IPS DF 6.9 (cell line): ENCODE measurements at regions not wholly inside any gene's neighbourhood (a gene's known extent, or its start where the extent isn't known, plus 50 kb on each side); places are given as distances from the start of the nearest gene placed in this dataset.

ENCODE experiments used
- DNase-seq: peaks from one replicate; pipeline ENCODE4 v3.0.0-alpha.2; 2013; ENCODE audit warnings: low read depth, low spot score
- H3K27ac ChIP-seq: one replicate; pipeline ENCODE4 v1.5.1; 2013; ENCODE audit warnings: low read length, control low read depth
- H3K27me3 ChIP-seq: 2 replicates; pipeline ENCODE4 v1.6.1; 2013; ENCODE audit warnings: mild to moderate bottlenecking, low read length; ENCODE audit not compliant: control insufficient read depth, insufficient read depth
- H3K36me3 ChIP-seq: 2 replicates; pipeline ENCODE4 v1.6.1; 2013; ENCODE audit warnings: low read length; ENCODE audit not compliant: control insufficient read depth, insufficient read depth
- H3K4me1 ChIP-seq: 2 replicates; pipeline ENCODE4 v1.6.1; 2013; ENCODE audit warnings: low read length; ENCODE audit not compliant: control insufficient read depth, insufficient read depth
- H3K4me3 ChIP-seq: 2 replicates; pipeline ENCODE4 v1.5.1; 2013; ENCODE audit warnings: mild to moderate bottlenecking, low read length
- H3K9me3 ChIP-seq: 2 replicates; pipeline ENCODE4 v1.6.1; 2013; ENCODE audit warnings: low read length, inconsistent platforms; ENCODE audit not compliant: control insufficient read depth, insufficient read depth
- WGBS: extraction: QIAGEN DNeasy Blood & Tissue Kit; methylation state at CpG from one replicate; pipeline ENCODE4 v1.1.7; 2013; ENCODE audit warnings: mixed read lengths, missing lambda C conversion rate; ENCODE audit not compliant: insufficient read length, insufficient coverage; 5-methylcytosine and 5-hydroxymethylcytosine counted together

- Histone ChIP-seq H3K27ac (no peak overlapping the region), H3K27me3 (no peaks in the 10 kb centered on the region), H3K36me3 (no peaks in the 10 kb centered on the region), H3K9me3 (peaks cover 26% of the 10 kb centered on the region), H3K4me1 (no peaks in the 10 kb centered on the region), H3K4me3 (no peak overlapping the region)
- WGBS, result no CpG with 5 or more reads among the region's 9 CpGs
- DNase-seq, result no peak
Measured at GRCh38 chr22:47233316-47234243, 471.1 kb downstream of the TBC1D22A start.

- no CpG with 5 or more reads among the region's 7 CpGs for WGBS
- no peaks in the 10 kb centered on the region for H3K4me1 ChIP-seq
- H3K9me3 ChIP-seq, result peaks cover 24% of the 10 kb centered on the region
- H3K4me3 ChIP-seq, result no peak overlapping the region
- H3K27me3 ChIP-seq, result no peaks in the 10 kb centered on the region
- no peak for DNase-seq
- no peak overlapping the region for H3K27ac ChIP-seq
- H3K36me3 ChIP-seq, result no peaks in the 10 kb centered on the region
Measured at GRCh38 chr22:47232753-47233152, 470.3 kb downstream of the TBC1D22A start.

GRCh38 chr22:47232197-47232596 lies 469.7 kb downstream of the TBC1D22A start:
- Histone ChIP-seq H3K9me3 (peaks cover 23% of the 10 kb centered on the region), H3K27me3 (no peaks in the 10 kb centered on the region), H3K4me1 (no peaks in the 10 kb centered on the region), H3K4me3 (no peak overlapping the region), H3K36me3 (no peaks in the 10 kb centered on the region), H3K27ac (no peak overlapping the region)
- no CpG with 5 or more reads among the region's 4 CpGs for WGBS
- DNase-seq, result no peak

- Histone ChIP-seq H3K4me1 (no peaks in the 10 kb centered on the region), H3K27ac (no peak overlapping the region), H3K27me3 (no peaks in the 10 kb centered on the region), H3K4me3 (no peak overlapping the region), H3K9me3 (peaks cover 23% of the 10 kb centered on the region), H3K36me3 (no peaks in the 10 kb centered on the region)
- no peak for DNase-seq
- no CpG with 5 or more reads among the region's 7 CpGs for WGBS
Measured at GRCh38 chr22:47231759-47232158, 469.3 kb downstream of the TBC1D22A start.

GRCh38 chr22:47230741-47231140 lies 468.3 kb downstream of the TBC1D22A start:
- Histone ChIP-seq H3K27ac (no peak overlapping the region), H3K36me3 (no peaks in the 10 kb centered on the region), H3K4me3 (no peak overlapping the region), H3K4me1 (no peaks in the 10 kb centered on the region), H3K27me3 (no peaks in the 10 kb centered on the region), H3K9me3 (peaks cover 24% of the 10 kb centered on the region)
- no peak for DNase-seq
- no CpG with 5 or more reads among the region's 5 CpGs for WGBS

- DNase-seq, result no peak
- no CpG with 5 or more reads among the region's 7 CpGs for WGBS
- Histone ChIP-seq H3K27me3 (no peaks in the 10 kb centered on the region), H3K27ac (no peak overlapping the region), H3K4me1 (no peaks in the 10 kb centered on the region), H3K9me3 (peaks cover 21% of the 10 kb centered on the region), H3K4me3 (no peak overlapping the region), H3K36me3 (no peaks in the 10 kb centered on the region)
Measured at GRCh38 chr22:47230251-47230650, 467.8 kb downstream of the TBC1D22A start.

- no peaks in the 10 kb centered on the region for H3K4me1 ChIP-seq
- H3K9me3 ChIP-seq, result peaks cover 20% of the 10 kb centered on the region
- H3K27ac ChIP-seq, result no peak overlapping the region
- H3K27me3 ChIP-seq, result no peaks in the 10 kb centered on the region
- WGBS, result no CpG with 5 or more reads among the region's 3 CpGs
- H3K4me3 ChIP-seq, result no peak overlapping the region
- no peak for DNase-seq
- H3K36me3 ChIP-seq, result no peaks in the 10 kb centered on the region
Measured at GRCh38 chr22:47228767-47229166, 466.3 kb downstream of the TBC1D22A start.

GRCh38 chr22:47225931-47226633 lies 463.6 kb downstream of the TBC1D22A start:
- no peak overlapping the region for H3K27ac ChIP-seq
- no CpG with 5 or more reads among the region's 15 CpGs for WGBS
- no peaks in the 10 kb centered on the region for H3K27me3 ChIP-seq
- H3K9me3 ChIP-seq, result peaks cover 13% of the 10 kb centered on the region
- H3K4me3 ChIP-seq, result no peak overlapping the region
- H3K4me1 ChIP-seq, result no peaks in the 10 kb centered on the region
- no peak for DNase-seq
- H3K36me3 ChIP-seq, result no peaks in the 10 kb centered on the region

- Histone ChIP-seq H3K27ac (no peak overlapping the region), H3K9me3 (peaks cover 17% of the 10 kb centered on the region), H3K4me1 (no peaks in the 10 kb centered on the region), H3K36me3 (no peaks in the 10 kb centered on the region), H3K4me3 (no peak overlapping the region), H3K27me3 (no peaks in the 10 kb centered on the region)
- DNase-seq, result no peak
- no CpG with 5 or more reads among the region's 11 CpGs for WGBS
Measured at GRCh38 chr22:47225080-47225930, 462.9 kb downstream of the TBC1D22A start.
